Activated effector memory CD4-positive, alpha-beta T cell treated with Interleukin-2 at 50 U/mL for 16 hours (primary cell): ENCODE measurements at regions not wholly inside any gene's neighbourhood (a gene's known extent, or its start where the extent isn't known, plus 50 kb on each side); places are given as distances from the start of the nearest gene placed in this dataset.

ENCODE experiments used
- DNase-seq: peaks from one replicate; pipeline ENCODE4 v3.0.0-alpha.2; 2020

GRCh38 chr1:21346365-21347071 lies 56.3 kb upstream of the ECE1 start:
- no peak for DNase-seq

GRCh38 chr1:21344750-21345443 lies 54.6 kb upstream of the ECE1 start:
- DNase-seq: no peak

- DNase-seq: no peak
Observed at GRCh38 chr1:21344098-21344749, 54.0 kb upstream of the ECE1 start.

- DNase-seq: no peak
Observed at GRCh38 chr1:21342961-21343838, 52.9 kb upstream of the ECE1 start.

- no peak for DNase-seq
Observed at GRCh38 chr1:21341517-21342078, 51.3 kb upstream of the ECE1 start.

- DNase-seq: no peak
Observed at GRCh38 chr1:21341022-21341421, 50.8 kb upstream of the ECE1 start.

GRCh38 chr1:21340230-21340945 lies 50.1 kb upstream of the ECE1 start:
- no peak for DNase-seq
